SK-N-SH (cell line): ENCODE measurements at regions not wholly inside any gene's neighbourhood (a gene's known extent, or its start where the extent isn't known, plus 50 kb on each side); places are given as distances from the start of the nearest gene placed in this dataset.

Experiments used
- CTCF ChIA-PET: fragments of 300-600, 350-600 bp; formaldehyde crosslinking; extraction: SDS; loops from one replicate; lab custom pipeline; 2021; lab: Yijun Ruan, JAX
- POLR2A ChIA-PET: fragments of 350-600 bp; sonication (Branson Sonifier 250); formaldehyde crosslinking; extraction: SDS; loops from one replicate; lab custom pipeline; 2020; ENCODE audit warnings: antibody characterized with exemption, inconsistent platforms; lab: Yijun Ruan, JAX
- DNase-seq: peaks from one replicate; pipeline ENCODE4 v3.0.0; 2012
- H2AFZ ChIP-seq: fragments of 200-600 bp; sonication (generic); 2 replicates; pipeline ENCODE4 v1.8.1; 2016; ENCODE audit warnings: antibody characterized with exemption, mild to moderate bottlenecking, low read depth
- H3F3A ChIP-seq: fragments of 200-600 bp; sonication (generic); replicated peaks from 2 replicates; pipeline ENCODE3; 2016; ENCODE audit warnings: antibody characterized with exemption, mild to moderate bottlenecking; ENCODE audit not compliant: insufficient read depth
- H3K27ac ChIP-seq, 2 experiments: fragments of 200-500 bp in 1 of 2; fragments of 200-600 bp in 1 of 2; sonication (Bioruptor generic) in 1 of 2; sonication (generic), shearing (Covaris generic) in 1 of 2; 2 replicates each; pipeline versions ENCODE4 v1.5.1 to v1.6.1; 2014 to 2016; ENCODE audit warnings: low read depth in 2 of 2, inconsistent platforms in 1 of 2, low read length in 1 of 2, mild to moderate bottlenecking in 1 of 2, mixed read lengths in 1 of 2
- H3K27me3 ChIP-seq: fragments of 200-600 bp; sonication (generic), shearing (Covaris generic); 2 replicates; pipeline ENCODE4 v1.6.1; 2016; ENCODE audit warnings: mixed run types; ENCODE audit not compliant: insufficient read depth
- H3K36me3 ChIP-seq, 2 experiments: fragments of 200-500 bp in 1 of 2; fragments of 200-600 bp in 1 of 2; sonication (Bioruptor generic) in 1 of 2; sonication (generic) in 1 of 2; replicated peaks in 1 of 2; 2 replicates each; pipeline versions ENCODE3 to v1.5.1; 2014 to 2016; ENCODE audit warnings: low read length in 1 of 2, mild to moderate bottlenecking in 1 of 2; ENCODE audit not compliant: insufficient read depth in 2 of 2, control insufficient read depth in 1 of 2
- H3K4me1 ChIP-seq, 2 experiments: fragments of 200-500 bp in 1 of 2; fragments of 200-600 bp in 1 of 2; sonication (Bioruptor generic) in 1 of 2; sonication (generic), shearing (Covaris generic) in 1 of 2; 2 replicates each; pipeline versions ENCODE4 v1.5.1 to v1.6.1; 2014 to 2016; ENCODE audit warnings: low read depth in 1 of 2, low read length in 1 of 2, mixed run types in 1 of 2; ENCODE audit not compliant: insufficient read depth in 2 of 2, control insufficient read depth in 1 of 2
- H3K4me2 ChIP-seq: fragments of 200-600 bp; sonication (generic), shearing (Covaris generic); 2 replicates; pipeline ENCODE4 v1.6.1; 2017; ENCODE audit warnings: mixed run types
- H3K4me3 ChIP-seq, 2 experiments: fragments of 200-500 bp in 1 of 2; fragments of 200-600 bp in 1 of 2; sonication (Bioruptor generic) in 1 of 2; sonication (generic), shearing (Covaris generic) in 1 of 2; 2 replicates each; pipeline versions ENCODE4 v1.5.1 to v1.8.1; 2014 to 2016; ENCODE audit warnings: low read depth in 2 of 2, inconsistent platforms in 1 of 2, low read length in 1 of 2, mild to moderate bottlenecking in 1 of 2, mixed read lengths in 1 of 2, moderate library complexity in 1 of 2
- H3K79me2 ChIP-seq: fragments of 200-600 bp; sonication (generic); 2 replicates; pipeline ENCODE4 v1.8.1; 2017; ENCODE audit warnings: mild to moderate bottlenecking; ENCODE audit not compliant: insufficient read depth
- H3K9ac ChIP-seq: fragments of 200-600 bp; sonication (generic); 2 replicates; pipeline ENCODE4 v1.6.1; 2017; ENCODE audit warnings: mixed run types
- H3K9me2 ChIP-seq: fragments of 200-600 bp; sonication (generic); 2 replicates; pipeline ENCODE4 v1.6.1; 2017; ENCODE audit warnings: mixed run types
- H3K9me3 ChIP-seq: fragments of 200-600 bp; sonication (generic); 2 replicates; pipeline ENCODE4 v1.6.1; 2017; ENCODE audit warnings: mixed run types, mild to moderate bottlenecking, moderate library complexity
- H4K20me1 ChIP-seq: fragments of 200-600 bp; sonication (generic); 2 replicates; pipeline ENCODE4 v1.6.1; 2017; ENCODE audit warnings: mild to moderate bottlenecking, mixed run types; ENCODE audit not compliant: insufficient read depth
- CHD2 ChIP-seq: fragments of 150-350 bp; IDR thresholded peaks from 2 replicates; pipeline ENCODE4 v1.6.1; 2018; ENCODE audit warnings: low read length; ENCODE audit not compliant: partially characterized antibody
- EZH2phosphoT487 ChIP-seq: fragments of 200-600 bp; sonication (generic); IDR thresholded peaks from 2 replicates; pipeline ENCODE4 v1.6.1; 2017; ENCODE audit warnings: low read depth, mixed run types, mild to moderate bottlenecking, antibody characterized with exemption, moderate library complexity, borderline replicate concordance
- FOXJ3 ChIP-seq: sonication (generic); formaldehyde crosslinking; IDR thresholded peaks from 2 replicates; pipeline ENCODE4 v1.5.1; 2020; ENCODE audit warnings: mild to moderate bottlenecking, missing genetic modification reagents
- FOXM1 ChIP-seq: IDR thresholded peaks from 2 replicates; pipeline ENCODE4 v1.4.0; 2012; ENCODE audit warnings: low read depth, mild to moderate bottlenecking
- GATA2 ChIP-seq: sonication (generic); formaldehyde crosslinking; IDR thresholded peaks from 2 replicates; pipeline ENCODE4 v1.5.0; 2020; ENCODE audit warnings: mild to moderate bottlenecking, missing genetic modification reagents
- MEF2A ChIP-seq: IDR thresholded peaks from 2 replicates; pipeline ENCODE4 v1.4.0; 2012; ENCODE audit warnings: low read depth, borderline replicate concordance
- NFIC ChIP-seq: IDR thresholded peaks from 2 replicates; pipeline ENCODE4 v1.4.0; 2012; ENCODE audit warnings: borderline replicate concordance
- POLR2AphosphoS5 ChIP-seq: IDR thresholded peaks from 2 replicates; pipeline ENCODE4 v1.6.1; 2012; ENCODE audit warnings: low read depth, low read length
- REST ChIP-seq: IDR thresholded peaks from 2 replicates; pipeline ENCODE4 v1.6.1; 2012; ENCODE audit warnings: mild to moderate bottlenecking, low read depth, low read length, moderate library complexity
- RFX5 ChIP-seq: IDR thresholded peaks from 2 replicates; pipeline ENCODE4 v1.6.1; 2012; ENCODE audit warnings: mild to moderate bottlenecking, improper control_type of control experiment, low read length
- SIN3A ChIP-seq: IDR thresholded peaks from 2 replicates; pipeline ENCODE4 v1.6.1; 2012; ENCODE audit warnings: low read depth, mild to moderate bottlenecking, low read length, moderate library complexity, borderline replicate concordance
- TCF12 ChIP-seq: IDR thresholded peaks from 2 replicates; pipeline ENCODE4 v1.4.0; 2012
- TEAD4 ChIP-seq: IDR thresholded peaks from 2 replicates; pipeline ENCODE4 v1.4.0; 2012; ENCODE audit warnings: mild to moderate bottlenecking, borderline replicate concordance; ENCODE audit not compliant: insufficient read depth
- USF2 ChIP-seq: fragments of 150-350 bp; IDR thresholded peaks from 2 replicates; pipeline ENCODE4 v1.6.1; 2017; ENCODE audit warnings: antibody characterized with exemption, low read length, low read depth, borderline replicate concordance
- YY1 ChIP-seq: IDR thresholded peaks from 2 replicates; pipeline ENCODE4 v1.4.0; 2012; ENCODE audit warnings: low read depth, mild to moderate bottlenecking
- WGBS: methylation state at CpG from one replicate; pipeline ENCODE4 v1.1.6; 2017; ENCODE audit warnings: low lambda C conversion rate; 5-methylcytosine and 5-hydroxymethylcytosine counted together
- TF ChIP-seq, protein P1 (sequence below): IDR thresholded peaks from 2 replicates; pipeline ENCODE4; 2012
- TF ChIP-seq, protein P2 (sequence below): fragments of 200-600 bp; sonication (generic); IDR thresholded peaks from 2 replicates; pipeline ENCODE4 v1.6.1; 2017; ENCODE audit warnings: antibody characterized with exemption, mild to moderate bottlenecking, moderate library complexity
- TF ChIP-seq, protein P3 (sequence below): IDR thresholded peaks from 2 replicates; pipeline ENCODE4 v1.4.0; 2012; ENCODE audit warnings: low read depth, borderline replicate concordance

GRCh38 chr1:245094954-245095353, 59.8 kb upstream of the KIF26B start (continued):
- no peak for TF ChIP-seq REST
- TF ChIP-seq, all 33 proteins: peak for 0

GRCh38 chr1:245094092-245094491, 60.7 kb upstream of the KIF26B start:
- POLR2A ChIA-PET: no interaction called here

More at GRCh38 chr1:245094092-245094491, 60.7 kb upstream of the KIF26B start:
- Histone ChIP-seq H3K4me3 (no peak overlapping the region), H3K36me3 (no peaks in the 10 kb centered on the region), H3F3A (peaks cover 22% of the 10 kb centered on the region), H3K79me2 (no peaks in the 10 kb centered on the region), H3K9me3 (no peaks in the 10 kb centered on the region), H3K27me3 (no peaks in the 10 kb centered on the region), H3K9ac (no peak overlapping the region), H3K4me2 (no peak overlapping the region), H3K27ac (no peak overlapping the region), H3K4me1 (peaks cover 18 to 24% of the 10 kb centered on the region in 2 experiments), H3K9me2 (no peaks in the 10 kb centered on the region), H2AFZ (no peak overlapping the region), H4K20me1 (no peaks in the 10 kb centered on the region)
- DNase-seq: no peak
- 95% methylated on average over 10 of the region's 10 CpGs for WGBS
- no peak for TF ChIP-seq GATA2 (CRISPR knock-in tag)
- TF ChIP-seq TEAD4: no peak
- TF ChIP-seq USF2: no peak
- no peak for TF ChIP-seq TCF12
- no peak for TF ChIP-seq FOXM1
- TF ChIP-seq SIN3A: no peak
- TF ChIP-seq NFIC: no peak
- no peak for TF ChIP-seq YY1
- no peak for TF ChIP-seq EZH2phosphoT487
- no peak for TF ChIP-seq MEF2A
- TF ChIP-seq, protein P1, sequence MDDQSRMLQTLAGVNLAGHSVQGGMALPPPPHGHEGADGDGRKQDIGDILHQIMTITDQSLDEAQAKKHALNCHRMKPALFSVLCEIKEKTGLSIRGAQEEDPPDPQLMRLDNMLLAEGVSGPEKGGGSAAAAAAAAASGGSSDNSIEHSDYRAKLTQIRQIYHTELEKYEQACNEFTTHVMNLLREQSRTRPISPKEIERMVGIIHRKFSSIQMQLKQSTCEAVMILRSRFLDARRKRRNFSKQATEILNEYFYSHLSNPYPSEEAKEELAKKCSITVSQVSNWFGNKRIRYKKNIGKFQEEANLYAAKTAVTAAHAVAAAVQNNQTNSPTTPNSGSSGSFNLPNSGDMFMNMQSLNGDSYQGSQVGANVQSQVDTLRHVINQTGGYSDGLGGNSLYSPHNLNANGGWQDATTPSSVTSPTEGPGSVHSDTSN: no peak
- TF ChIP-seq RFX5: no peak
- TF ChIP-seq, protein P2, sequence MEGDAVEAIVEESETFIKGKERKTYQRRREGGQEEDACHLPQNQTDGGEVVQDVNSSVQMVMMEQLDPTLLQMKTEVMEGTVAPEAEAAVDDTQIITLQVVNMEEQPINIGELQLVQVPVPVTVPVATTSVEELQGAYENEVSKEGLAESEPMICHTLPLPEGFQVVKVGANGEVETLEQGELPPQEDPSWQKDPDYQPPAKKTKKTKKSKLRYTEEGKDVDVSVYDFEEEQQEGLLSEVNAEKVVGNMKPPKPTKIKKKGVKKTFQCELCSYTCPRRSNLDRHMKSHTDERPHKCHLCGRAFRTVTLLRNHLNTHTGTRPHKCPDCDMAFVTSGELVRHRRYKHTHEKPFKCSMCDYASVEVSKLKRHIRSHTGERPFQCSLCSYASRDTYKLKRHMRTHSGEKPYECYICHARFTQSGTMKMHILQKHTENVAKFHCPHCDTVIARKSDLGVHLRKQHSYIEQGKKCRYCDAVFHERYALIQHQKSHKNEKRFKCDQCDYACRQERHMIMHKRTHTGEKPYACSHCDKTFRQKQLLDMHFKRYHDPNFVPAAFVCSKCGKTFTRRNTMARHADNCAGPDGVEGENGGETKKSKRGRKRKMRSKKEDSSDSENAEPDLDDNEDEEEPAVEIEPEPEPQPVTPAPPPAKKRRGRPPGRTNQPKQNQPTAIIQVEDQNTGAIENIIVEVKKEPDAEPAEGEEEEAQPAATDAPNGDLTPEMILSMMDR: no peak
- TF ChIP-seq POLR2AphosphoS5: no peak
- no peak for TF ChIP-seq FOXJ3 (CRISPR knock-in tag)
- no peak for TF ChIP-seq CHD2
- TF ChIP-seq, protein P3, sequence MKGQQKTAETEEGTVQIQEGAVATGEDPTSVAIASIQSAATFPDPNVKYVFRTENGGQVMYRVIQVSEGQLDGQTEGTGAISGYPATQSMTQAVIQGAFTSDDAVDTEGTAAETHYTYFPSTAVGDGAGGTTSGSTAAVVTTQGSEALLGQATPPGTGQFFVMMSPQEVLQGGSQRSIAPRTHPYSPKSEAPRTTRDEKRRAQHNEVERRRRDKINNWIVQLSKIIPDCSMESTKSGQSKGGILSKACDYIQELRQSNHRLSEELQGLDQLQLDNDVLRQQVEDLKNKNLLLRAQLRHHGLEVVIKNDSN: no peak
- CTCF ChIA-PET: no interaction called here
